B cell (primary cell): ENCODE measurements at regions not wholly inside any gene's neighbourhood (a gene's known extent, or its start where the extent isn't known, plus 50 kb on each side); places are given as distances from the start of the nearest gene placed in this dataset.

ENCODE experiments used
- CTCF ChIP-seq: fragments of 200-600 bp; IDR thresholded peaks from one replicate; pipeline ENCODE4 v1.8.0; 2022; ENCODE audit warnings: antibody characterized with exemption, mild to moderate bottlenecking
- EZH2 ChIP-seq: IDR thresholded peaks from 2 replicates; pipeline ENCODE4 v1.6.1; 2012; ENCODE audit warnings: borderline replicate concordance, low read depth, mild to moderate bottlenecking, moderate library complexity, low read length; ENCODE audit not compliant: insufficient read depth, poor library complexity, severe bottlenecking

- TF ChIP-seq CTCF (no peak), EZH2 (no peak)
Observed at GRCh38 chr4:24451870-24452269, 132.5 kb downstream of the DHX15 start.
